ENCODE measurements at regions not wholly inside any gene's neighbourhood (a gene's known extent, or its start where the extent isn't known, plus 50 kb on each side); places are given as distances from the start of the nearest gene placed in this dataset.
A peak's percentile ranks its signal among the peaks of the same experiment; 100 is the strongest.

GRCh38 chr1:4171480-4172450 is 271.7 kb upstream of the C1orf174 start:
- no peaks in the 10 kb centered on the region for H3K27me3 ChIP-seq (ENCODE audit: insufficient read depth, low read length, poor library complexity, severe bottlenecking)
- no peaks in the 10 kb centered on the region for H3K4me1 ChIP-seq (ENCODE audit: insufficient read depth, low read length)
- Mint-ChIP-seq H3K4me1 (no peaks in the 10 kb centered on the region), H3K27me3 (peaks cover 29 to 30% of the 10 kb centered on the region in 2 donors), H3K4me3 (no peak overlapping the region), H3K27ac (no peak overlapping the region), H3K9me3 (no peaks in the 10 kb centered on the region), H3K36me3 (no peaks in the 10 kb centered on the region)
- H3K27ac ChIP-seq (ENCODE audit: low read depth, low read length) = no peak overlapping the region
- ChIA-PET POLR2A (no interaction called here), CTCF (no interaction called here)
- no peaks in the 10 kb centered on the region for H3K9me3 ChIP-seq (ENCODE audit: low read length)
- no peaks in the 10 kb centered on the region for H3K36me3 ChIP-seq (ENCODE audit: insufficient read depth, low read length)
- no peak overlapping the region for H3K4me3 ChIP-seq (ENCODE audit: low read length)
- no peak for DNase-seq

- CTCF ChIA-PET = no interaction called here
- no peak for DNase-seq
- Histone ChIP-seq H3K27me3 (ENCODE audit: insufficient read depth, low read length, poor library complexity, severe bottlenecking) (no peaks in the 10 kb centered on the region), H3K9me3 (ENCODE audit: low read length) (no peaks in the 10 kb centered on the region), H3K4me3 (ENCODE audit: low read length) (no peak overlapping the region), H3K36me3 (ENCODE audit: insufficient read depth, low read length) (no peaks in the 10 kb centered on the region), H3K4me1 (ENCODE audit: insufficient read depth, low read length) (no peaks in the 10 kb centered on the region), H3K27ac (ENCODE audit: low read depth, low read length) (no peak overlapping the region)
- H3K9me3 Mint-ChIP-seq = no peaks in the 10 kb centered on the region
- H3K27ac Mint-ChIP-seq = no peak overlapping the region
- H3K36me3 Mint-ChIP-seq = no peaks in the 10 kb centered on the region
- H3K27me3 Mint-ChIP-seq = peaks cover 28 to 30% of the 10 kb centered on the region in 2 donors
- H3K4me3 Mint-ChIP-seq = no peak overlapping the region
- no peaks in the 10 kb centered on the region for H3K4me1 Mint-ChIP-seq
- POLR2A ChIA-PET = no interaction called here
Measured at GRCh38 chr1:4172644-4173599, 272.9 kb upstream of the C1orf174 start.

DNA sequence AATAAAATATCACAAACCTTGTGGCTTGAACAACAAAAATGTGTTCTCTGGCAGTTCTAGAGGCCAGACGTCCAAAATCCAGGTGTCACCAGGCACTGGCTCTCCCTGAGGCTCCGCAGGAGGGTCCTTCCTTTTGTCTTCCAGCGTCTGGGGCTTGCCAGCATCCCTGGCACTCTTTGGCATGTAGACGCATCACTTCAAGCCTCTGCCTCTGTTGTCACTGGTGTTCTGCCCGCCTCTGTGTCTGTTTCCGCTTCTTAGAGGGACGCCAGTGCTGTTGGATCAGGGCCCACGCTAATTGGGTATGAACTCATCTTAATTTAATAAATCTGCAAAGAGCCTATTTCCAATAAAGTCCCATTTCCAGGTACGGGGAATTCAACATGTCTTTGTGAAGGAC is 273.7 kb upstream of the C1orf174 start:
- Histone ChIP-seq H3K27me3 (ENCODE audit: insufficient read depth, low read length, poor library complexity, severe bottlenecking) (no peaks in the 10 kb centered on the region), H3K4me3 (ENCODE audit: low read length) (no peak overlapping the region), H3K4me1 (ENCODE audit: insufficient read depth, low read length) (no peaks in the 10 kb centered on the region), H3K36me3 (ENCODE audit: insufficient read depth, low read length) (no peaks in the 10 kb centered on the region), H3K9me3 (ENCODE audit: low read length) (no peaks in the 10 kb centered on the region), H3K27ac (ENCODE audit: low read depth, low read length) (no peak overlapping the region)
- peaks cover 28 to 31% of the 10 kb centered on the region in 2 donors for H3K27me3 Mint-ChIP-seq
- POLR2A ChIA-PET = no interaction called here
- CTCF ChIA-PET = no interaction called here
- no peak overlapping the region for H3K4me3 Mint-ChIP-seq
- H3K9me3 Mint-ChIP-seq = no peaks in the 10 kb centered on the region
- no peaks in the 10 kb centered on the region for H3K4me1 Mint-ChIP-seq
- H3K36me3 Mint-ChIP-seq = no peaks in the 10 kb centered on the region
- peak overlapping the region in 1 of 8 donors; percentile 29 for H3K27ac Mint-ChIP-seq
- no peak for DNase-seq

- ChIA-PET POLR2A (no interaction called here), CTCF (no interaction called here)
- no peaks in the 10 kb centered on the region for H3K9me3 ChIP-seq (ENCODE audit: low read length)
- no peaks in the 10 kb centered on the region for H3K4me1 ChIP-seq (ENCODE audit: insufficient read depth, low read length)
- H3K4me3 ChIP-seq (ENCODE audit: low read length) = no peak overlapping the region
- Mint-ChIP-seq H3K9me3 (no peaks in the 10 kb centered on the region), H3K27me3 (peaks cover 23 to 28% of the 10 kb centered on the region in 2 donors), H3K4me1 (no peaks in the 10 kb centered on the region), H3K36me3 (no peaks in the 10 kb centered on the region), H3K4me3 (no peak overlapping the region), H3K27ac (no peak overlapping the region)
- no peak for DNase-seq
- H3K27me3 ChIP-seq (ENCODE audit: insufficient read depth, low read length, poor library complexity, severe bottlenecking) = no peaks in the 10 kb centered on the region
- no peaks in the 10 kb centered on the region for H3K36me3 ChIP-seq (ENCODE audit: insufficient read depth, low read length)
- H3K27ac ChIP-seq (ENCODE audit: low read depth, low read length) = no peak overlapping the region
Measured at GRCh38 chr1:4174291-4175200, 274.5 kb upstream of the C1orf174 start.

DNA sequence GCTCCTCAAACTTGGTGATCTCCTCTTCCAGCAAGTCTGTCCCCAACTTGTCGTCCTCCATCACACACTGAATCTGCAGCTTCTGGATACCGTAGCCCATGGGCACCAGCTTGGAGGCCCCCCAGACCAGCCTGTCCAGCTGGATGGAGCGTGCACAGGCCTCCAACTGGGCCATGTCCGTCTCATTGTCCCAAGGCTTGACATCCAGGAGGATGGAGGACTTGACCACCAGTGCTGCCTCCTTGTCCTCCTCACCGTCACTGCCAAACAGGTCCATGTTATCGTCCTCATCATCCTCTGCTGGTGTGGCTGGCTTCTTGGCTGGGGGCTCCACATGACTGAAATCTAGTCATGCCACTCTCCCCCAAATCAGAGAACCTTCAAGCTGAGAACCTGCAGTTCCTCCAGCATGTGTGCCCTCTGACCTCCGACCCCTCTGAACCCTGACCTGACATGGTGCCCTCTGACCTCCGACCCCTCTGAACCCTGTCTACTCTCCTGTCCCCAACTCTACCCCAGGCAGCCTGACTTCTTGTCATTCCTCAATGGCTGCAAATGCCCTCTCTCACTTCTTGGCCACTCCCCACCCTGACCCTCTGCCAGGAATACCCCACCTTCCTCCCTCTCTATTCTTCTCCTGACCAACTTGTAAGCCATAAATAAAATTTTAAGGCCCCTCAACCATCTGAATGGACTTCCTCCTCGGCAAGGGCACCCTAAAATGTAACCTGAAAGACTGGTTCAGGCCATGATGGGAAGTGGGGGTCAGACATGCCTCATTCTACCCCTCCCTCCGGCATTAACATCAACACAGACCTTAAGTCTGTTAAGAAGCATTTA is 275.7 kb upstream of the C1orf174 start:
- CTCF ChIA-PET = no interaction called here

GRCh38 chr1:4176841-4177240 is 276.8 kb upstream of the C1orf174 start:
- ChIA-PET CTCF (no interaction called here), POLR2A (no interaction called here)
- Histone ChIP-seq H3K9me3 (ENCODE audit: low read length) (no peaks in the 10 kb centered on the region), H3K4me3 (ENCODE audit: low read length) (no peak overlapping the region), H3K27me3 (ENCODE audit: insufficient read depth, low read length, poor library complexity, severe bottlenecking) (no peaks in the 10 kb centered on the region), H3K36me3 (ENCODE audit: insufficient read depth, low read length) (no peaks in the 10 kb centered on the region), H3K27ac (ENCODE audit: low read depth, low read length) (no peak overlapping the region), H3K4me1 (ENCODE audit: insufficient read depth, low read length) (no peaks in the 10 kb centered on the region)
- Mint-ChIP-seq H3K4me1 (no peaks in the 10 kb centered on the region), H3K27ac (no peak overlapping the region), H3K36me3 (no peaks in the 10 kb centered on the region), H3K27me3 (peaks cover 22 to 23% of the 10 kb centered on the region in 2 donors), H3K4me3 (no peak overlapping the region), H3K9me3 (no peaks in the 10 kb centered on the region)
- DNase-seq = no peak

More for the DNA sequence above, 275.7 kb upstream of the C1orf174 start:
- H3K27ac Mint-ChIP-seq = no peak overlapping the region
- Histone ChIP-seq H3K9me3 (ENCODE audit: low read length) (no peaks in the 10 kb centered on the region), H3K27me3 (ENCODE audit: insufficient read depth, low read length, poor library complexity, severe bottlenecking) (no peaks in the 10 kb centered on the region), H3K4me1 (ENCODE audit: insufficient read depth, low read length) (no peaks in the 10 kb centered on the region), H3K4me3 (ENCODE audit: low read length) (no peak overlapping the region), H3K27ac (ENCODE audit: low read depth, low read length) (no peak overlapping the region), H3K36me3 (ENCODE audit: insufficient read depth, low read length) (no peaks in the 10 kb centered on the region)
- H3K4me1 Mint-ChIP-seq = no peaks in the 10 kb centered on the region
- H3K9me3 Mint-ChIP-seq = no peaks in the 10 kb centered on the region
- H3K4me3 Mint-ChIP-seq = no peak overlapping the region
- H3K36me3 Mint-ChIP-seq = no peaks in the 10 kb centered on the region
- peaks cover 23 to 28% of the 10 kb centered on the region in 2 donors for H3K27me3 Mint-ChIP-seq
- POLR2A ChIA-PET = no interaction called here
- DNase-seq = no peak

DNA sequence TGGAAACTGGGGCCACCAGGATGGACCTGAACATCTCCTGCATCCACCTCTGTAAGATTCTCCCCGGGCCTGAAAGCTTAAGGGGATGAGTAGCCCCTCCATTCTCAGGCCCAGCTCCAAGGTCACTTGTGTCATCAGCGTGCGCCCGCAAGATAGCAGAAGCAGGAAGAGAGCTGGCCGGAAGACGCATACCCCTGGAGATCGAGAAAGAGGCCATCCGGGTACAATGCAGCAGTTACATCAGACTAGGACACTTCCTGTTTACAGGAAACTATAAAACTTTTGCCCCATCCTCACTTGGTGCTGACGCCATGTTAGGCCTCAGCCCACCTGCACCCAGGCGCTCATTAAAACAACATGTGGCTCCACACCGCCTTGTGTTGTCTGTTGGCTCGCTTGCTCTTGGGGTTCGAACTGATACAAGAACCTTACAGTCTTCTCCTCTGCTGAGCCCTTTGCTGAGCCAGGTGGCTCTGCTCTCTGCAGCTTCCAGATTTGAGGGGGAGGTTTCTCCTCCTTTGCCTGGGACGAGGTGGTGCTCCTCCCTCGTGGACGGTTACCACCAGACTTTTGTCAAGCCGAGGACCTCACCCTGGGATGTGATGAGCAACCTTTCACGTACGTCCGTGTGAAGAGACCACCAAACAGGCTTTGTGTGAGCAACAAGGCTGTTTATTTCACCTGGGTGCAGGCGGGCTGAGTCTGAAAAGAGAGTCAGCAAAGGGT is 277.5 kb upstream of the C1orf174 start:
- Mint-ChIP-seq H3K4me1 (no peaks in the 10 kb centered on the region), H3K27ac (peak overlapping the region in 1 of 8 donors; percentile 29), H3K36me3 (no peaks in the 10 kb centered on the region), H3K27me3 (peaks cover 18 to 19% of the 10 kb centered on the region in 2 donors), H3K9me3 (no peaks in the 10 kb centered on the region), H3K4me3 (no peak overlapping the region)
- DNase-seq = no peak
- Histone ChIP-seq H3K9me3 (ENCODE audit: low read length) (no peaks in the 10 kb centered on the region), H3K27ac (ENCODE audit: low read depth, low read length) (no peak overlapping the region), H3K4me1 (ENCODE audit: insufficient read depth, low read length) (no peaks in the 10 kb centered on the region), H3K36me3 (ENCODE audit: insufficient read depth, low read length) (no peaks in the 10 kb centered on the region), H3K4me3 (ENCODE audit: low read length) (no peak overlapping the region), H3K27me3 (ENCODE audit: insufficient read depth, low read length, poor library complexity, severe bottlenecking) (no peaks in the 10 kb centered on the region)
- POLR2A ChIA-PET = no interaction called here
- CTCF ChIA-PET = no interaction called here

Data from CD8-positive, alpha-beta memory T cell (primary cell).